Ecto neural progenitor cell (in vitro differentiated cells): ENCODE measurements at regions not wholly inside any gene's neighbourhood (a gene's known extent, or its start where the extent isn't known, plus 50 kb on each side); places are given as distances from the start of the nearest gene placed in this dataset.
"Not testable (repeated sequence)": the region's sequence is repeated elsewhere in the genome, so short reads cannot be mapped to it uniquely, and the experiment has no call there.

ENCODE experiments used
- DNase-seq: peaks from one replicate; pipeline ENCODE4 v3.0.0-alpha.2; 2018; ENCODE audit warnings: low spot score

- no peak for DNase-seq
Observed at GRCh38 chr7:49613759-49614158, 159.7 kb upstream of the VWC2 start.

GRCh38 chr7:49614974-49615373, 158.5 kb upstream of the VWC2 start:
- DNase-seq = not testable (repeated sequence)

- no peak for DNase-seq
Observed at GRCh38 chr7:49618028-49618427, 155.4 kb upstream of the VWC2 start.

- DNase-seq = no peak
Observed at GRCh38 chr7:49623943-49624342, 149.5 kb upstream of the VWC2 start.

GRCh38 chr7:49624611-49625010, 148.8 kb upstream of the VWC2 start:
- DNase-seq = no peak

GRCh38 chr7:49630513-49630912, 142.9 kb upstream of the VWC2 start:
- no peak for DNase-seq

GRCh38 chr7:49631071-49631815, 142.2 kb upstream of the VWC2 start:
- DNase-seq = no peak

- DNase-seq = no peak
Observed at GRCh38 chr7:49631960-49632359, 141.5 kb upstream of the VWC2 start.

- DNase-seq = no peak
Observed at GRCh38 chr7:49635800-49636199, 137.6 kb upstream of the VWC2 start.

- no peak for DNase-seq
Observed at GRCh38 chr7:49636400-49636799, 137.0 kb upstream of the VWC2 start.

GRCh38 chr7:49638166-49638565, 135.3 kb upstream of the VWC2 start:
- DNase-seq = no peak

GRCh38 chr7:49639068-49639593, 134.3 kb upstream of the VWC2 start:
- no peak for DNase-seq

- no peak for DNase-seq
Observed at GRCh38 chr7:49639808-49640207, 133.6 kb upstream of the VWC2 start.

- DNase-seq = peak; percentile 51
Observed at GRCh38 chr7:49643321-49643720, 130.1 kb upstream of the VWC2 start.

- DNase-seq = no peak
Observed at GRCh38 chr7:49643736-49644135, 129.7 kb upstream of the VWC2 start.

GRCh38 chr7:49644396-49645166, 128.9 kb upstream of the VWC2 start:
- DNase-seq = no peak

- no peak for DNase-seq
Observed at GRCh38 chr7:49645296-49645695, 128.1 kb upstream of the VWC2 start.

- no peak for DNase-seq
Observed at GRCh38 chr7:49660170-49660783, 113.2 kb upstream of the VWC2 start.

- no peak for DNase-seq
Observed at GRCh38 chr7:49660976-49661375, 112.5 kb upstream of the VWC2 start.

GRCh38 chr7:49665963-49666362, 107.5 kb upstream of the VWC2 start:
- DNase-seq = not testable (repeated sequence)

- no peak for DNase-seq
Observed at GRCh38 chr7:49666764-49667163, 106.7 kb upstream of the VWC2 start.

- no peak for DNase-seq
Observed at GRCh38 chr7:49669285-49669684, 104.2 kb upstream of the VWC2 start.
